ENCODE measurements at regions not wholly inside any gene's neighbourhood (a gene's known extent, or its start where the extent isn't known, plus 50 kb on each side); places are given as distances from the start of the nearest gene placed in this dataset.
A peak's percentile ranks its signal among the peaks of the same experiment; 100 is the strongest.

GRCh38 chrX:40157228-40158035, 59.7 kb upstream of the BCOR start:
- DNase-seq = no peak

- DNase-seq = no peak
These were observed 58.9 kb upstream of the BCOR start for GRCh38 chrX:40156470-40157227.

GRCh38 chrX:40155589-40156469, 58.1 kb upstream of the BCOR start:
- DNase-seq = no peak

- DNase-seq = no peak
These were observed 57.3 kb upstream of the BCOR start for GRCh38 chrX:40154853-40155588.

GRCh38 chrX:40154250-40154852, 56.6 kb upstream of the BCOR start:
- DNase-seq = no peak

GRCh38 chrX:40153345-40154249, 55.8 kb upstream of the BCOR start:
- peak; percentile 77 for DNase-seq

GRCh38 chrX:40152741-40153344, 55.1 kb upstream of the BCOR start:
- DNase-seq = no peak

GRCh38 chrX:40152173-40152711, 54.5 kb upstream of the BCOR start:
- DNase-seq = no peak

- DNase-seq = no peak
These were observed 53.7 kb upstream of the BCOR start for GRCh38 chrX:40151211-40152172.

GRCh38 chrX:40150503-40150902, 52.7 kb upstream of the BCOR start:
- no peak for DNase-seq

- DNase-seq = no peak
These were observed 51.8 kb upstream of the BCOR start for GRCh38 chrX:40149286-40150175.

GRCh38 chrX:40148385-40149285, 50.9 kb upstream of the BCOR start:
- no peak for DNase-seq

- no peak for DNase-seq
These were observed 50.2 kb upstream of the BCOR start for GRCh38 chrX:40147971-40148370.

Measured in activated CD4-positive, alpha-beta T cell treated with anti-CD3 and anti-CD28 coated beads, Interleukin-10, Interleukin-2, amounts not matched to agents 100 ng/mL and 50 ng/mL, durations not matched to agents 16 hours and 8 hours (primary cell).